Superior temporal gyrus (tissue), 1 donor: ENCODE measurements at regions not wholly inside any gene's neighbourhood (a gene's known extent, or its start where the extent isn't known, plus 50 kb on each side); places are given as distances from the start of the nearest gene placed in this dataset.

Source experiments
- DNase-seq: peaks from one replicate; pipeline ENCODE4 v3.0.0-alpha.2; 2016; ENCODE audit errors: extremely low spot score

- DNase-seq: no peak
Observed at GRCh38 chr20:43803276-43803675, 76.5 kb upstream of the GTSF1L start.

DNA sequence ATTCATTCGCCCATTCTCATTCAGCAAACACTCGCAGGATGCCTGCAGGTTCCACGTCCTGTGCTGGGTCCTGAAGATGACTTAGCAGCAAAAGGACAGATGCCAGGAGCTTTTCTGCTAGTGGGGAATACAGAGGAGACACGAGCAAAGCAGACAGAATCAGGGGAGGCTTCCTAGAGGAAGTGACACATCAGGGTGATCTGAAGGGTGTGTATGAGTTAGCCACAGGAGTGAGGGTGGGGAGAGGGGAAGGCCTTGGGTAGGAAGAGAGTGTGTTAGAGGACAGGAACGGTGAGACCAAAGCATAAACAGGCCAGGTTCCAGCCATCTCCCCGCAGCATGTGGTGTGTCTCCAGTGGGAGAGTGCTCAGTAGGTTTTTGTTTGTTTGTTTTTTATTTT is 73.4 kb upstream of the GTSF1L start:
- no peak for DNase-seq

- no peak for DNase-seq
Observed at GRCh38 chr20:43799741-43800140, 72.9 kb upstream of the GTSF1L start.

DNA sequence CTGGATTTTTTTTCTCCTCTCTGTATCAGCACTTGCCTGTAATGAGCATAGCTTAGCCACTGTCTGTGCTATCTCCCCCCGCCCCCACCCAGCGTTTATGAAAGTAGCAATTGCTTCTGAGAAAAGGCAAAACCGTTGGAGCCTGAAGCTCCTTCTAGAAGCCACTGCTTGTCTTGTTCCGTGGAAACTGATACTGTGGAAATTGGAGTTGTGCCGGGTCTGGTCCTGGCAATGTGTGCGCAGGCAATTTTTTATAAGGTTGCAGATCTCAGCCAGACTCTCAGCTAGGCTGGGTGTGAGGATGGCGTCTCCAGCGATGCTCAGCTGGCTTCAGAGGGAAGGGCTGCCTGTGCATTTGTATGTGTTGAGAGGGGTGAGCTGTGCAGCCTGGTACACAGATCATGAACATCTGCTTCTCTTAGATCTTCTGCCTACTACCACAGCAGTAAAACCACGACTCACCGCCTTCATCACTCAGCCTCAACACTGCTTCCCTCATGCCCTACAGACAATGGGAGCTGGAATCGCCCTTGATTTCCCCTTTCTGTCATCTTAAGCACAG is 72.4 kb upstream of the GTSF1L start:
- peak; percentile 24 for DNase-seq

DNA sequence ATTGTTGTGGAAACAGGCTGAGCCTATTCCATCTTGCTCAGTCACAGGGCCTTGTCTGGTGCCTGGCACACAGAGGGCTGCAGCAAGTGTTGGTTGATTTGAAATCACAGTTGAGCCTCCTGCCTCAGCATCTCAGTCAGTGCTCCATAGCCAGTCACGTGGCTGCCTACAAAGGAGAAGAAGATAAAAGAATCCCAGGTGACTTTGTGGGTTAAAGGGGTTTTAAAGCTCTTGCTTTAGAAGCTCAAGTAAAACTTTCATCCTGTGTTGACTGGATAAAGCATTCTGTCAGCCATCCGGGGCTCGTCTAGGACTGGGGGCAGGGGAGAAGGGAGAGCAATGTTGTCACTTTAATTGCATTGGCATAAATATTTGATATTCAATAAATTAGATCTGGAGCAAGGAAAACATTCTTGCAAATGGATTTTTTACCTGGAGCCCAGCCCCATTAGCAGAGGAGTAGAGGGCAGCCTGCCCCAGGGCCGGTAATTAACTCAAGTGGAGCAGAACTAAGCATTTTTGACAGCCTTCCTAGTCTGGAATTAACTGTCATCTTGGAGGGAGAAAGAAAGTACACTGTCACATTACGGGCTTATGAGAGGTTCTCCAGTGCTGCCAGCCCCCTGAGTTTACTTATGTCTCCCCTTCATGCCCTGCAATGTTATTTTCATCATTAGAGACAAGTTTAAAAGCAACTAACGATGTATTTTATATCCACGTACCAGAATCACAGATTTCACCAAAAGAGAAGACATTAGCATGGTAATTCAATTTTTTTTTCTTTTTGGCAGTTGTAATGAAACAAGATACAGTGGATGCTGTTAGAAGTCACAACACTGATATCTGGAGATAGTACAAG is 71.7 kb upstream of the GTSF1L start:
- peak; percentile 8 for DNase-seq

- DNase-seq: no peak
Observed at GRCh38 chr20:43794326-43794725, 67.5 kb upstream of the GTSF1L start.

GRCh38 chr20:43789593-43789992 is 62.8 kb upstream of the GTSF1L start:
- DNase-seq: no peak

DNA sequence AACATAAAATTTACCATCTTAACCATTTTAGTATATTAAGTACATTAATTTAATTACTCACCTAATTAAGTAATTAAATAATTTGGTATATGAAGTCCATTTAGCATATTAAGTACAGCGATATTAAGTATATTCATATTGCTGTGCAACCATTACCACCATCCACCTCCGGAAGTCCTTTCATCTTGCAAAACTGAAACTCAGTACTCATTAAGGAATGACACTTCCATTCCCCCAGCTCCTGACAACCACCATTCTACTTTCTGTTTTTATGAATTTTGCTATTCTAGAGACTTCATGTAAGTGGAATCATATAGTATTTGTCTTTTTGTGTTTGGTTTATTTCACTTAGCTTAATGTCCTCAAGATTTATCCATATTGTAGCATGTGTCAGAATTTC is 61.1 kb upstream of the GTSF1L start:
- DNase-seq: no peak

- DNase-seq: no peak
Observed at GRCh38 chr20:43786885-43787284, 60.1 kb upstream of the GTSF1L start.

DNA sequence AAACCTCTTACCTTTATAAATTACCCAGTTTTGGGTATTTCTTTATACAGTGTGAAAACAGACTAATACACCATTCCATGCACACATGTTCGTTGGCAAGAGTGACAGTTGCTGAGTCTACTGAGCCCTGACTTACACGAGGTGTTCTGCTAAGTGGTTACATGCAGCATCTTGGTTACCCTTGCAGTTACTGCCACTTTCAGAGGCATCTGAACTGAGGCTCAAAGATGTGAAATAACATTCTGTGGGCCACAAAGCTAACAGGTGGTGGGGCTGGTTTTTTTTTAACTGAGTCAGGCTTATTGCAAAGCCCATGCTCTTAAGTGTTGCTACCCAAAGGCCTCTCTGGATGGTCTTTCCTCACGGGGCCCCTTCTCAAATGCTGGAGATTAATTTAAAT is 54.4 kb upstream of the GTSF1L start:
- no peak for DNase-seq

DNA sequence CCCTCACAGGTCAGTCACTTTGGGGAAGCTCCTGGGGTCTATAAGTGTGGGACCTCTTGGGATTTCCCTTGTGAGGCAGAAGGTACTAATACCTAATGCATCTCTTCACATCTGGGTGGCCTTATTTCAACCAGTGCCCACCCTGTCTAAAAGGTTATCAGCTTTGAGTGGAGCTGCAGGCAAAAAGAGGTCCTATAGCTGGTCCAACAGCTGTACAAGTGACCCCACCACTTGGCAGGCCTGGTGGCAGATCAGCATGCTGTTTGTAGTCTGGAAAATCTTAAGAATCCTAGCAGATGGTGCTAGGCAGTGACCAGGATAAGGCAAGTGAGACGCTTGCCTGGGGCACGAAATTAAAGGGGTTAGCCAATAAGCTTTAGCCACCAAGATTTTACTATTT is 51.6 kb upstream of the GTSF1L start:
- no peak for DNase-seq

- no peak for DNase-seq
Observed at GRCh38 chr20:43776691-43777090, 49.9 kb upstream of the GTSF1L start.
